Lung (tissue), 11 donors: ENCODE measurements at regions not wholly inside any gene's neighbourhood (a gene's known extent, or its start where the extent isn't known, plus 50 kb on each side); places are given as distances from the start of the nearest gene placed in this dataset.

ENCODE experiments used
- ATAC-seq: fragments of 200-7000 bp; cut with Tn5 transposase; one replicate; pipeline ENCODE4 v1.9.1; 2020; ENCODE audit warnings: moderate number of reproducible peaks; ENCODE audit not compliant: insufficient read depth, low FRiP score
- DNase-seq, 3 donors: peaks; one replicate each; pipeline ENCODE4 v3.0.0-alpha.2; 2013 to 2017
- H3K27ac ChIP-seq, 2 donors: one replicate each; pipeline ENCODE4 v1.5.1; 2013; ENCODE audit warnings: mild to moderate bottlenecking in 2 of 2, moderate library complexity in 2 of 2, control low read depth in 1 of 2, inconsistent platforms in 1 of 2, low read depth in 1 of 2, low read length in 1 of 2
- H3K27me3 ChIP-seq, 3 donors: one replicate each; pipeline ENCODE4 v1.5.1; 2013; ENCODE audit warnings: low read length in 2 of 3; ENCODE audit not compliant: control insufficient read depth in 3 of 3, insufficient read depth in 3 of 3
- H3K36me3 ChIP-seq, 4 donors: one replicate each; pipeline ENCODE4 v1.5.1; 2013; ENCODE audit warnings: low read length in 4 of 4, mild to moderate bottlenecking in 1 of 4, moderate library complexity in 1 of 4; ENCODE audit not compliant: control insufficient read depth in 4 of 4, insufficient read depth in 4 of 4
- H3K4me1 ChIP-seq, 5 donors: one replicate each; pipeline ENCODE4 v1.5.1; 2013; ENCODE audit warnings: low read length in 5 of 5, mild to moderate bottlenecking in 2 of 5, moderate library complexity in 1 of 5; ENCODE audit not compliant: control insufficient read depth in 5 of 5, insufficient read depth in 5 of 5
- H3K4me3 ChIP-seq: one replicate; pipeline ENCODE4 v1.5.1; 2013; ENCODE audit warnings: mild to moderate bottlenecking, control low read depth, moderate library complexity
- H3K9ac ChIP-seq, 2 donors: one replicate each; pipeline ENCODE4 v1.5.1; 2013; ENCODE audit warnings: low read length in 2 of 2, control low read depth in 1 of 2; ENCODE audit not compliant: insufficient read depth in 1 of 2
- H3K9me3 ChIP-seq, 4 donors: one replicate each; pipeline ENCODE4 v1.5.1; 2013; ENCODE audit warnings: low read length in 3 of 4, mild to moderate bottlenecking in 1 of 4, moderate library complexity in 1 of 4; ENCODE audit not compliant: control insufficient read depth in 4 of 4, insufficient read depth in 3 of 4
- CTCF ChIP-seq: IDR thresholded peaks from 2 replicates; pipeline ENCODE4 v1.5.1; 2012; ENCODE audit warnings: mild to moderate bottlenecking; ENCODE audit errors: control extremely low read depth, extremely low read depth
- WGBS, 2 donors: extraction: QIAGEN DNeasy Blood & Tissue Kit; methylation state at CpG; one replicate each; pipeline ENCODE4 v1.1.7; 2013; 5-methylcytosine and 5-hydroxymethylcytosine counted together
- donor health status: control.
- donor health status: control.
- donor health status: Bipolar disorder and iron deficiency.
- donor health status: healthy.
- donor health status: DM: yes; HTN: yes; CAD: no.

GRCh38 chr1:165138960-165139359, 217.6 kb downstream of the LMX1A start:
- TF ChIP-seq CTCF: no peak
- ATAC-seq: no peak
- H3K4me3 ChIP-seq: no peak overlapping the region
- H3K9me3 ChIP-seq: no peaks in the 10 kb centered on the region
- no peak overlapping the region for H3K9ac ChIP-seq
- H3K36me3 ChIP-seq: no peaks in the 10 kb centered on the region
- WGBS, 2 donors: 41 to 43% methylated on average over 1 of the region's 1 CpG
- peaks cover 3 to 13% (median 13%) of the 10 kb centered on the region in 3 donors for H3K27me3 ChIP-seq
- H3K4me1 ChIP-seq: no peaks in the 10 kb centered on the region
- DNase-seq: no peak
- no peak overlapping the region for H3K27ac ChIP-seq

- TF ChIP-seq CTCF: no peak
These were observed 218.8 kb downstream of the LMX1A start for GRCh38 chr1:165137551-165138316.

GRCh38 chr1:165134431-165134830, 222.1 kb downstream of the LMX1A start:
- Histone ChIP-seq H3K36me3 (no peaks in the 10 kb centered on the region), H3K9me3 (no peaks in the 10 kb centered on the region), H3K27me3 (peaks cover 0 to 6% (median 2%) of the 10 kb centered on the region in 3 donors), H3K27ac (no peak overlapping the region), H3K4me1 (no peaks in the 10 kb centered on the region), H3K9ac (no peak overlapping the region), H3K4me3 (no peak overlapping the region)
- ATAC-seq: no peak
- peak in 2 of 3 donors; percentile 14 to 22 for DNase-seq
- TF ChIP-seq CTCF: no peak
- 72 to 75% methylated on average over 4 of the region's 4 CpGs for WGBS, 2 donors

More at GRCh38 chr1:165137551-165138316, 218.8 kb downstream of the LMX1A start:
- H3K27ac ChIP-seq: no peak overlapping the region
- H3K27me3 ChIP-seq: peaks cover 3 to 12% (median 8%) of the 10 kb centered on the region in 3 donors
- DNase-seq: no peak
- ATAC-seq: no peak
- no peaks in the 10 kb centered on the region for H3K36me3 ChIP-seq
- H3K4me3 ChIP-seq: no peak overlapping the region
- WGBS, 2 donors: 59 to 84% methylated on average over 5 of the region's 5 CpGs
- H3K4me1 ChIP-seq: no peaks in the 10 kb centered on the region
- no peaks in the 10 kb centered on the region for H3K9me3 ChIP-seq
- H3K9ac ChIP-seq: no peak overlapping the region
